IMR-90 (cell line): ENCODE measurements at regions not wholly inside any gene's neighbourhood (a gene's known extent, or its start where the extent isn't known, plus 50 kb on each side); places are given as distances from the start of the nearest gene placed in this dataset.
A peak's percentile ranks its signal among the peaks of the same experiment; 100 is the strongest.

ENCODE experiments used
- ATAC-seq: fragments of 200-7000 bp; cut with Tn5 transposase; 2 replicates; pipeline ENCODE4 v1.9.1; 2020; ENCODE audit warnings: low read depth, mild to moderate bottlenecking, moderate library complexity
- BruUV-seq: library from RNA; stranded (reverse); fragments of 400-500 nt; replicated peaks from 2 replicates; lab custom pipeline; 2021; lab: Mats Ljungman, UMichigan
- CTCF ChIA-PET: fragments of 300-600 bp; formaldehyde crosslinking; extraction: SDS; loops from one replicate; lab custom pipeline; 2021; ENCODE audit warnings: antibody characterized with exemption; lab: Yijun Ruan, JAX
- POLR2A ChIA-PET: fragments of 300-600 bp; sonication (Branson Sonifier 250); formaldehyde crosslinking; loops from one replicate; lab custom pipeline; 2022; ENCODE audit warnings: antibody characterized with exemption; ENCODE audit not compliant: unreplicated experiment; lab: Charles Lee
- DNase-seq: peaks from one replicate; pipeline ENCODE4 v3.0.0; 2013
- H2AFZ ChIP-seq: replicated peaks from 2 replicates; pipeline ENCODE3; 2013; ENCODE audit warnings: low read length, mild to moderate bottlenecking; ENCODE audit not compliant: poor library complexity
- H2AK5ac ChIP-seq: 2 replicates; pipeline ENCODE4 v1.6.1; 2013; ENCODE audit warnings: low read depth, low read length, inconsistent platforms
- H2AK9ac ChIP-seq: replicated peaks from 2 replicates; pipeline ENCODE3; 2013; ENCODE audit warnings: mild to moderate bottlenecking, low read depth, low read length, moderate library complexity; ENCODE audit not compliant: poor library complexity
- H2BK120ac ChIP-seq: 2 replicates; pipeline ENCODE4 v1.6.1; 2013; ENCODE audit warnings: low read depth, low read length, inconsistent platforms
- H2BK15ac ChIP-seq: 3 replicates; pipeline ENCODE4 v1.6.1; 2013; ENCODE audit warnings: low read depth, low read length, inconsistent platforms
- H2BK20ac ChIP-seq: 2 replicates; pipeline ENCODE4 v1.6.1; 2013; ENCODE audit warnings: low read depth, mild to moderate bottlenecking, inconsistent platforms, low read length, moderate library complexity
- H2BK5ac ChIP-seq: 2 replicates; pipeline ENCODE4 v1.6.1; 2013; ENCODE audit warnings: mild to moderate bottlenecking, low read depth, low read length, inconsistent platforms; ENCODE audit not compliant: poor library complexity, severe bottlenecking
- H3K14ac ChIP-seq: replicated peaks from 2 replicates; pipeline ENCODE4 v1.6.1; 2013; ENCODE audit warnings: low read depth, low read length, inconsistent platforms
- H3K18ac ChIP-seq: 2 replicates; pipeline ENCODE4 v1.6.1; 2013; ENCODE audit warnings: low read depth, low read length, control low read depth
- H3K23ac ChIP-seq: 2 replicates; pipeline ENCODE4 v1.6.1; 2013; ENCODE audit warnings: low read depth, low read length, inconsistent platforms
- H3K27ac ChIP-seq: 2 replicates; pipeline ENCODE4 v1.5.1; 2013; ENCODE audit warnings: mild to moderate bottlenecking, control low read depth, low read length; ENCODE audit not compliant: insufficient read depth
- H3K27me3 ChIP-seq: 2 replicates; pipeline ENCODE4 v1.6.1; 2013; ENCODE audit warnings: low read length; ENCODE audit not compliant: control insufficient read depth, insufficient read depth
- H3K36me3 ChIP-seq: 2 replicates; pipeline ENCODE4 v1.6.1; 2013; ENCODE audit warnings: low read length, mixed read lengths; ENCODE audit not compliant: control insufficient read depth, insufficient read depth
- H3K4ac ChIP-seq: 2 replicates; pipeline ENCODE4 v1.6.1; 2013; ENCODE audit warnings: low read depth, low read length, inconsistent platforms
- H3K4me1 ChIP-seq: 2 replicates; pipeline ENCODE4 v1.6.1; 2013; ENCODE audit warnings: low read length, mixed read lengths; ENCODE audit not compliant: control insufficient read depth, insufficient read depth
- H3K4me2 ChIP-seq: 2 replicates; pipeline ENCODE4 v1.6.1; 2013; ENCODE audit warnings: low read depth, mild to moderate bottlenecking, control low read depth, low read length, moderate library complexity
- H3K4me3 ChIP-seq: 2 replicates; pipeline ENCODE4 v1.5.1; 2013; ENCODE audit warnings: low read depth, mild to moderate bottlenecking, control low read depth, low read length, moderate library complexity; ENCODE audit not compliant: insufficient read depth
- H3K56ac ChIP-seq: 2 replicates; pipeline ENCODE4 v1.6.1; 2013; ENCODE audit warnings: low read length, inconsistent platforms; ENCODE audit not compliant: insufficient read depth; ENCODE audit errors: extremely low read depth
- H3K79me1 ChIP-seq, 2 experiments: 2 replicates each; pipeline ENCODE4 v1.6.1; 2013; ENCODE audit warnings: low read length in 2 of 2, inconsistent platforms in 1 of 2, low read depth in 1 of 2
- H3K9ac ChIP-seq: 2 replicates; pipeline ENCODE4 v1.6.1; 2013; ENCODE audit warnings: low read depth, low read length, control low read depth
- H3K9me1 ChIP-seq: 2 replicates; pipeline ENCODE4 v1.6.1; 2013; ENCODE audit warnings: low read length, inconsistent platforms; ENCODE audit not compliant: insufficient read depth
- H3K9me3 ChIP-seq: 2 replicates; pipeline ENCODE4 v1.6.1; 2013; ENCODE audit warnings: low read length; ENCODE audit not compliant: control insufficient read depth, insufficient read depth
- H4K20me1 ChIP-seq: 2 replicates; pipeline ENCODE4 v1.6.1; 2013; ENCODE audit warnings: low read length, inconsistent platforms; ENCODE audit not compliant: insufficient read depth
- H4K5ac ChIP-seq: 2 replicates; pipeline ENCODE4 v1.6.1; 2013; ENCODE audit warnings: mild to moderate bottlenecking, low read depth, low read length, control low read depth
- H4K8ac ChIP-seq, 2 experiments: 2 replicates each; pipeline ENCODE4 v1.6.1; 2013; ENCODE audit warnings: low read depth in 2 of 2, low read length in 2 of 2, control low read depth in 1 of 2, inconsistent platforms in 1 of 2
- H4K91ac ChIP-seq: 2 replicates; pipeline ENCODE4 v1.6.1; 2013; ENCODE audit warnings: low read depth, low read length, inconsistent platforms; ENCODE audit not compliant: insufficient read depth
- BHLHE40 ChIP-seq: fragments of 150-350 bp; IDR thresholded peaks from 2 replicates; pipeline ENCODE4 v1.6.1; 2016; ENCODE audit warnings: mild to moderate bottlenecking, low read depth, low read length
- CEBPB ChIP-seq: IDR thresholded peaks from 2 replicates; pipeline ENCODE4 v1.6.1; 2012; ENCODE audit warnings: low read depth, low read length, improper control_type of control experiment
- CHD1 ChIP-seq: IDR thresholded peaks from 2 replicates; pipeline ENCODE4 v1.6.1; 2012; ENCODE audit warnings: low read depth, low read length, improper control_type of control experiment
- FOS ChIP-seq: fragments of 150-350 bp; IDR thresholded peaks from 2 replicates; pipeline ENCODE4 v1.6.1; 2016; ENCODE audit warnings: low read depth, low read length
- RCOR1 ChIP-seq: IDR thresholded peaks from 2 replicates; pipeline ENCODE4 v1.6.1; 2012; ENCODE audit warnings: mild to moderate bottlenecking, low read length, improper control_type of control experiment; ENCODE audit not compliant: insufficient replicate concordance
- WGBS, 2 experiments: methylation state at CpG; one replicate each; pipeline versions ENCODE4 v1.1.5 to v1.1.7; 2013; ENCODE audit warnings: missing lambda C conversion rate in 2 of 2; ENCODE audit not compliant: insufficient read length in 1 of 2; ENCODE audit errors: extremely low coverage in 2 of 2; 5-methylcytosine and 5-hydroxymethylcytosine counted together
- dilution Hi-C: fragments of 300-500 bp; cut with HindIII; formaldehyde crosslinking; loops from one replicate; pipeline ENCODE4 v1.14.3; 2018; ENCODE audit warnings: low sequenced_read_pairs; ENCODE audit not compliant: unreplicated experiment
- in situ Hi-C: fragments of 300-500 bp; cut with MboI; formaldehyde crosslinking; loops from 3 replicates; pipeline ENCODE4 v1.14.3; 2019; ENCODE audit warnings: low sequenced_read_pairs, inconsistent platforms, mixed read lengths
- intact Hi-C: fragments of 100-400 bp; cut with micrococcal nuclease; formaldehyde crosslinking; loops from 2 replicates; pipeline ENCODE4 v1.10.0; 2022

- ChIA-PET CTCF (no interaction called here), POLR2A (interaction anchor here (0.7 kb wide), 1 partner anchor 583 kb away, joined by 4 read pairs; no protein-coding TSS in a partner anchor)
- no peak overlapping the region for H3K4me2 ChIP-seq
- DNase-seq (no peak), ATAC-seq (no peak)
- H4K91ac ChIP-seq, result no peak overlapping the region
- no TSS peak for BruUV-seq
- no peak for TF ChIP-seq RCOR1
- no peak for TF ChIP-seq CEBPB
- no peak for TF ChIP-seq CHD1
- no peak for TF ChIP-seq BHLHE40
- no peak for TF ChIP-seq FOS
- no peak overlapping the region for H2BK20ac ChIP-seq
- intact Hi-C loops, result no loop called here
- no peak overlapping the region for H2BK15ac ChIP-seq
- H3K4me3 ChIP-seq, result no peak overlapping the region
- H3K56ac ChIP-seq, result no peak overlapping the region
- WGBS, 2 experiments, result no CpG with 5 or more reads among the region's 5 CpGs
- H4K5ac ChIP-seq, result no peak overlapping the region
- H2AFZ ChIP-seq, result no peak overlapping the region
- no peak overlapping the region for H2BK5ac ChIP-seq
- H3K27ac ChIP-seq, result no peak overlapping the region
- no peak overlapping the region for H3K14ac ChIP-seq
- H2AK9ac ChIP-seq, result peak overlapping the region; percentile 16
- H3K23ac ChIP-seq, result no peak overlapping the region
- no peaks in the 10 kb centered on the region for H3K9me1 ChIP-seq
- in situ Hi-C loops, result no loop called here
- no peaks in the 10 kb centered on the region for H3K36me3 ChIP-seq
- H3K18ac ChIP-seq, result no peak overlapping the region
- no peak overlapping the region for H2BK120ac ChIP-seq
- no peaks in the 10 kb centered on the region; the same call in 1 of the 2 replicates for H4K20me1 ChIP-seq
- no peak overlapping the region for H2AK5ac ChIP-seq
- dilution Hi-C loops, result no loop called here
- H3K9ac ChIP-seq, result no peak overlapping the region
- peaks cover 3% of the 10 kb centered on the region for H3K27me3 ChIP-seq
- no peak overlapping the region for H3K4ac ChIP-seq
- no peak overlapping the region for H4K8ac ChIP-seq
- H3K4me1 ChIP-seq, result peaks cover 2% of the 10 kb centered on the region; the same call in 1 of the 2 replicates
- no peaks in the 10 kb centered on the region for H3K9me3 ChIP-seq
- no peaks in the 10 kb centered on the region for H3K79me1 ChIP-seq
Measured at GRCh38 chr9:87787735-87788134, 61.8 kb downstream of the CTSL start.
